Mucosa of gallbladder (tissue), 1 donor: ENCODE measurements at regions not wholly inside any gene's neighbourhood (a gene's known extent, or its start where the extent isn't known, plus 50 kb on each side); places are given as distances from the start of the nearest gene placed in this dataset.

Source experiments
- DNase-seq: peaks from one replicate; pipeline ENCODE4 v3.0.0-alpha.2; 2020; ENCODE audit warnings: low spot score
- donor health status: DM: no; HTN: no; CAD: no.

DNA sequence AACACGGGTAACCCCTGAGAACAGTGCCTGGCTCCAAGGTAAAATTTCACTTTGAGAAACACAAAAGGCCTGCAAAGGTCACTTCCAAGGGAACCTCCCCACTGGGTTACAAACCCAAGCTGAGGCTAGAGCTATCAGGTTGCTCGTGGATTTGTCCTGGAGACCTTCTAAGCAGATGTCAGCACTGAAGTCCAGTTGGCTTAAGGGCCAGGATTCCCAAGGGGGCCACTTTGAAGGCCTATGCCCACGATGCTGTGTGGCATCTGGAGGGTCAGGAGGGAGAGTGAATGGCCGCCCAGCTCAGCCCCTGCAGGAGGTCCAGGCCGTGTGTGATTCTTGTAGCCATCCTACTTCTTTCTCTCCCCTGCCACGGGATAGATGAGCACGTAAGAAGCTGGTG lies 100.2 kb upstream of the FSTL4 start:
- DNase-seq = no peak

DNA sequence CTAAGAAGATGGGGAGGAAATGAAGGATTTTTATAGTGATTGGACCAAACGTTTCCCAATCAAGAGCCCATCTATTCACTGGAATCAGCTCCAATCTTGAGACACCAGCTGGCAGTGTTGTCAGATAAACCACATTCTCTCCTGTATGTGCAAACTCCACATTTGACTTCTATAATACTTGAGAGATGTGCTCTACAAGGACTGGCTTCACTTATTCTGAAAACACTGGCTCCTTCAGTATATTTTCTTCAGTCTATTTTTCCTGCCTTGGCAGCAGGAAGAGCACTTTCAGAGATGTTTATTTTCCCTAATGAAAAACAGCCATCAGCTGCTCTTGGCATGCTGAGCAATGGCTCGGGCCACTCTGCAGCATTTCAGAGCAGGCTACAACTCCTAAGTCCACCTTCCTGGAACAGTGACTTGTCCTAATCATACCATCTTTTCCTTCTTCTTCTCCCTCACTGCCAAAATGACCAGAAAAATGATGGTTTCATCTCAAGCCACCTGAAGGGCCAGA lies 96.9 kb upstream of the FSTL4 start:
- no peak for DNase-seq

DNA sequence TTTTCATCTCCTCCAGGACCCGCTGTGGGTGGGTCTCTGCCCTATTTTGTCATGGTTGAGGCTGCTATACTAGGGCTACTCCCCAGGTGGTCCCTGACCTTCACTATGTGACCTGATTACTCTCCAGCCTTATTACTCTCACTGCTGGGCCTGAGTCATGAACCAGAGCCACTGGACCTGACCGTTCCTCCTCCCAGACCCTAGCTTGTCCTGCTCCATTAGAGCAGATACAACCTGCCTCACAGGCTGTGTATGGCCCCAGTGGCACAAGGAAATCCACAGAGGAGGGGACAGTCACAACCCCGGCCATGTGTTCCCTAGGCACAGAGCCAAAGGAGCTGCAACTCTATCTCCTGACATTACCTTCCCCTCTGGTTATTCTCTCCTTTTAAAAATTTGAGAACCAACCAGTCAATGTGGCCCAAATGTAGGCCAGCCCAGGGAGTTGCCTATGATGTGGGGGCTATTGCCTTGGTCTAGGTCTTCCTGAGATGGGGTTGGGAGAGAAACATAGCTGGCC lies 96.0 kb upstream of the FSTL4 start:
- DNase-seq = no peak

DNA sequence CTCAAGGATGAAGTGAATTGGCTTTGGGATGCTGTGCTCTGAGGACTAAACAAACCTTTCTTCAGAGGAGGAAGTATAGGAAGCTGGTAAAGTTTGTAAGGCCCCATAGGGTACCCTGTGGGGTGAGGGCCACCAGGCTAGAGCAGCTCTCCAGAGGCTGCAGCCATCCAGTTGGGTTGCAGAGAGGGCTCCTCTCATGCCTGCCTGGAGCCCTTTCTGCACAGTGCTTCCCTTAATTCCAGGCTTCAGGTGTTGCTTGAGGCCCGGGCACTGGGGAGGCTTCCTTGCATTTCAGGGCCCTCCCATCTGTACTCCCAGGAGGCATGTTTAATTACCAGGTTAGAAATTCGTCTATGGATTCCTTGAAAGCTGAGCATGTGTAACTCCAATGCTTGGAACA lies 95.3 kb upstream of the FSTL4 start:
- no peak for DNase-seq

- no peak for DNase-seq
Observed at GRCh38 chr5:133706506-133707430, 94.4 kb upstream of the FSTL4 start.

GRCh38 chr5:133705331-133705730 lies 93.0 kb upstream of the FSTL4 start:
- DNase-seq = no peak

DNA sequence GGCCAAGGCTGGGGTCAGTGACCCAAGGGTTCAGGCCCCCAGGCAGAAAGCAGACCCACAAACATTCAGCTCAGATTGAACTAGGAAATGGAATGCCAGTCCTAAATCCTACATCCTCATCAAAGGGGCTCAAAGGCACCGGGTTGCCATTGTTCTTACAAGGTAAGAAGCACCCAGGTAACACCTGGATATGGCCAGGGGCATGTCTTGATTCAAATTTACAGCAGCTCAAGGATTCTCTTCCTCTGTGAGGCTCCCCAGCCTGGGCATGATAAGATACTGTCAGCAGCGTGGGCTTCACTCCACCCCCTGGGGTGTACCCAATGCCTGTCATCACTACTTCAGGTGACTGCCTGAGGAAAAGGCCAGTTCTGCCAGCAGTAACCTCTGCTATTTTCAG lies 92.1 kb upstream of the FSTL4 start:
- DNase-seq = no peak

DNA sequence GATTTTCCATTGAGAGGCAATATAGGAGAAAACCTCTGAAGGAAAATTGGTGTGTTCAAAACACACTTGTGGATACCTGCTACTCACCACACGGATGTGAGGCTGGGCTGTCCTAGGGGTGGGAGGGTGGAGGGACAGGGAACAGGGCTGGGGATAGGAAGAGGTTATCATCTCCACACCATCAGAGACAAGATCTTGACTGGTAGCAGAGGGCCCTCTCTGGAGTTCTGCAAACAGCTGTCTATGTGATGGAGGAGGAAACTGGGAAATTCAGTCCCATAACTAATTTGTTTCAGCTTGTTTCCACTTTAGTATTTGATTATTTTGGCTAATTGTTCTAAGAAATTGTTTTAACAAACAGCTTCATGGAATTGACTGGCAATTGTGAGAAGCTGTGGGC lies 91.6 kb upstream of the FSTL4 start:
- no peak for DNase-seq

GRCh38 chr5:133702791-133703770 lies 90.7 kb upstream of the FSTL4 start:
- no peak for DNase-seq

- no peak for DNase-seq
Observed at GRCh38 chr5:133701871-133702270, 89.5 kb upstream of the FSTL4 start.

DNA sequence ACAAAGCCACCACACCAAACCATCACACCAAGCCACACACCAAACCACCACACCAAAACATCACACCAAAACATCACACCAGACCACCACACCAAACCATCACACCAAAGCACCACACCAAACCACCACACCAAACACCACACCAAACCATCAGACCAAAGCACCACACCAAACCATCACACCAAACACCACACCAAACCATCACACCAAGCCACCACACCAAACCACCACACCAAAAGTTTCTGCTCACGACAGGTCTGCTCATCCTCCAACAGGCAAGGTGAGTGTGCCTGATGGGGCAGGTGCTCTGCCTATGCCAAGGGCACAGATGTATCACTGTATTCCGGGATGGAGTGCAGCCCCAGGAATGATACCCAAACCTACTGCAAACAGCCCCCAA lies 87.9 kb upstream of the FSTL4 start:
- no peak for DNase-seq

DNA sequence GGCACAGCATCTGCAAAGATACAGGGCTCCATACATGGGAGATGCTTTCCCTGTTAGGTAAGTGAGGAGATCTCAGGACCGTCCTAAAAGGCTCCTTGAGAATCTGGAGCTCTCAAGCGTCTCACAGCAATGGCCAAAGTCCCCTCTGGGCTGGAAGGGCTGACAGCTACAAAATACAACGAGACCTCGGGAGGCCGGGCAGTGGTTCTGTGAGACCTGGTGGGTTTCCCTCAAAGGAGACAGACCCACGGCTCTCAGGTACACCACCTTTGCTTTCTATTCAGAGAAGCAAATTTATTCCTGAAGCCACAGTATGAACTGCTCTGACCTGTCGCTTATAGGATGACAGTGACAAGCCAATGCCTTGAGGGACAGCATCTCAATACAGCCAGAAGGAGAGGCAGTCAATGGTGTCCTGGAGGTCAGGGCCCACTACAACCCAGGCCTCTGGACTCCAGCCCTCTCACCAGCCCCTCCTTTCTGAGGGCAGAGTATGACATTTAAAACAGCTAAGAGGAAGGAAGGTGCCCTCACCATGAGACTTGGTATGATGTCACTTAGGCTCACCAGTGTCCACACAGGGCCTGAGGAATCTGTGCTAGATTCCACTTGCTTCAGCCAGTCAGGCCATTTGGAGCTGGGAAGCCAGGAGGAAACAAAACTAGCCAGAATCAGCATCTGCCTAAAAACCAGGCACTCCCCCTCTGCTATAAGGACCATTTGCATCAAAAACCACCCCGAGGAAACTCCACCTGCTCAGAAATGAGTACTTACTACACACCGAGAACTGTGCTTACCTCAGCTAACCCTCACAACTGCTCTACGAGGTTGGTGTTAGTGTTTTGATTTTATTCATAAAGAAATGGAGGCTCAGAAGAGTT lies 86.5 kb upstream of the FSTL4 start:
- DNase-seq = no peak

DNA sequence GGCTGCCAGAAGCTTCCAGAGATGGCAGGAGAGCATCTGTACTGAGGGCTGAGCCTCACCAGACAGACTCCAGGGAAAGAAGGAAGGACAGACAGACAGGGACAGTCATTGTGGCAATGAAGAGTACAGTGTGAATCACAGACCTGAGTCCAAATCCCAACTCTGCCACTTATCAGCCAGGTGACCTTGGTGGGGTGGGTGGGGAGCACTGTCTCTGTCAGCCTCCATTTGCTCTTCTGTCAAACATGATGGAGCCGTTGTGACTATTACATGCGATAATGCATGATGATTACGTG lies 85.9 kb upstream of the FSTL4 start:
- DNase-seq = no peak

DNA sequence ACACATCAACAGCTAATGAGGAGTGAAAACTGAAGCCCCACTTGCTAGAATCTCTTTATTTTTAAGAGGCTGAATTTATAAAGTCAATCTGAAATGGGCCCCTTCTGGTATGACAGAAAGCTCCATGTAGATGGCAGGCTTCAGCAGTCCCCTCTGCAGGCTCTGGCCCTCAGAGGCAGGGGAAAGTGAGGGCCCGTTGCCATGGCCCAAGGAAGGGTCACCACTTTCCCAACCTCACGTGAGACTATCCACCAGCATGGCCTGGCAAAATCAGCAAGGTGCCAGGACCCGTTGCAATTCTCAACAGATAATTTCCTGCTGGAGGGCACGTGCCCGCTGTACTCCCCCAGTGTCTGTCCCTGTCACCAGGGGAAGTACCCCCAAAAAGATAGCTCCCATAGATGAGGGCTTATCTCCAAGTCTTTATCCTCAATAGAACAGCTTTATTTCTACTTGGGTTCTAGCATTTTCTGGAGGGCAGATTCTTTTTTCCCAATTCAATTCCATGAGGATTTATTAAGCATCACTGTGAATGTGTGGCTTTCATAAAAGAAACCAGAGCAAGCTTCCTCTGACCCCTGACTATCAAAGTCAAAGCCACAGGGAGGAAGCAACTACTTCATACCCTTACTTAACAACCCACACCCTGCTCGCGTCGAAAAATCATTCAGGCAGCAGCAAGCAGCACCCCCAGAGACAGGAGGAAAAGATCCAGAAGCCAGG lies 85.4 kb upstream of the FSTL4 start:
- DNase-seq = no peak

- DNase-seq = no peak
Observed at GRCh38 chr5:133696782-133697507, 84.6 kb upstream of the FSTL4 start.

GRCh38 chr5:133696006-133696584 lies 83.8 kb upstream of the FSTL4 start:
- no peak for DNase-seq

GRCh38 chr5:133694181-133694831 lies 82.0 kb upstream of the FSTL4 start:
- no peak for DNase-seq

DNA sequence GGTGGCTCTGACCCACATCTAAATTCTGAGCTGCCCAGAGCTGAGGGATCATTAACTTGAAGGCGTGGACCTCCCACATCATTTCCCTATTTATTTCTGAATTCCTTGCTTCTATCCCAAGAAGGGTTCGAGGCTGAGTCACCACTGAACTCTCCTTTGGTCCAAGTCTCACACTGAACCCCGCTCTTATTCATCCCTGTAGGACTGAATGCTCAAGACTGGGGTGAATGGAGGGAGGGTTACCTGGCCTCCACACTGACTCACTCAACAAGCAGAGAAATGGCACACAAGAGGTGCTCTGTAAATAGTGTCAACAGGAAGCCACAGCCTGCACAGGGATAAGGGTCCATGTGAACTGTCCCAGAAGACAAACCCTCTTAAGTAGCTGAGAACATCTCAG lies 79.1 kb upstream of the FSTL4 start:
- no peak for DNase-seq

- DNase-seq = no peak
Observed at GRCh38 chr5:133690746-133691145, 78.4 kb upstream of the FSTL4 start.
